ENCODE measurements at regions not wholly inside any gene's neighbourhood (a gene's known extent, or its start where the extent isn't known, plus 50 kb on each side); places are given as distances from the start of the nearest gene placed in this dataset.

GRCh38 chr3:74506246-74506645, 108.2 kb downstream of the CNTN3 start:
- no peak overlapping the region for H3K4me3 ChIP-seq (ENCODE audit: low read length)
- TF ChIP-seq TAF1 (IDR thresholded peaks at IDR 0.05; ENCODE audit: low read depth) = no peak
- TF ChIP-seq EP300 (conservative IDR thresholded peaks at IDR 0.05; ENCODE audit: poor library complexity, severe bottlenecking) = no peak
- TF ChIP-seq CTCF (IDR thresholded peaks at IDR 0.05; ENCODE audit: poor library complexity, severe bottlenecking) = no peak
- no peak for TF ChIP-seq SMC3 (conservative IDR thresholded peaks at IDR 0.05; ENCODE audit: poor library complexity)
- TF ChIP-seq REST (IDR thresholded peaks at IDR 0.05; ENCODE audit: borderline replicate concordance) = no peak
- no peak for TF ChIP-seq MXI1 (conservative IDR thresholded peaks at IDR 0.05; ENCODE audit: poor library complexity, severe bottlenecking)
- TF ChIP-seq EZH2 (IDR thresholded peaks at IDR 0.05; ENCODE audit: borderline replicate concordance, insufficient read depth, low read length, poor library complexity, severe bottlenecking) = no peak
- no peak for TF ChIP-seq POLR2AphosphoS5 (IDR thresholded peaks at IDR 0.05)
- no peak for TF ChIP-seq RAD21 (conservative IDR thresholded peaks at IDR 0.05)
- H3K36me3 ChIP-seq (ENCODE audit: insufficient read depth, low read length) = no peaks in the 10 kb centered on the region
- H3K4me2 ChIP-seq (ENCODE audit: low read length) = no peak overlapping the region
- no peaks in the 10 kb centered on the region for H3F3A ChIP-seq (ENCODE audit: insufficient read depth, low read length, poor library complexity, severe bottlenecking)
- no peaks in the 10 kb centered on the region for H3K27me3 ChIP-seq (ENCODE audit: insufficient read depth, low read depth, low read length)
- no peak overlapping the region for H3K27ac ChIP-seq (ENCODE audit: low read length)
- H3K9me2 ChIP-seq (ENCODE audit: insufficient read depth, low read length) = no peaks in the 10 kb centered on the region
- H2AFZ ChIP-seq (ENCODE audit: low read depth, low read length) = no peak overlapping the region
- H3K9me3 ChIP-seq (ENCODE audit: low read length) = no peaks in the 10 kb centered on the region
- no peaks in the 10 kb centered on the region for H3K79me2 ChIP-seq (replicated peaks; ENCODE audit: insufficient read depth, low read length)
- H3K9ac ChIP-seq (ENCODE audit: low read length) = no peak overlapping the region
- H4K20me1 ChIP-seq (ENCODE audit: insufficient read depth) = no peaks in the 10 kb centered on the region

- Histone ChIP-seq H3K79me2 (replicated peaks; ENCODE audit: insufficient read depth, low read length) (no peaks in the 10 kb centered on the region), H3K27me3 (ENCODE audit: insufficient read depth, low read depth, low read length) (no peaks in the 10 kb centered on the region), H3K27ac (ENCODE audit: low read length) (no peak overlapping the region), H4K20me1 (ENCODE audit: insufficient read depth) (no peaks in the 10 kb centered on the region), H3K9ac (ENCODE audit: low read length) (no peak overlapping the region), H3K36me3 (ENCODE audit: insufficient read depth, low read length) (no peaks in the 10 kb centered on the region), H3F3A (ENCODE audit: insufficient read depth, low read length, poor library complexity, severe bottlenecking) (no peaks in the 10 kb centered on the region), H3K4me2 (ENCODE audit: low read length) (no peak overlapping the region), H3K4me3 (ENCODE audit: low read length) (no peak overlapping the region), H2AFZ (ENCODE audit: low read depth, low read length) (no peak overlapping the region), H3K9me2 (ENCODE audit: insufficient read depth, low read length) (no peaks in the 10 kb centered on the region), H3K9me3 (ENCODE audit: low read length) (no peaks in the 10 kb centered on the region)
- TF ChIP-seq POLR2AphosphoS5 (IDR thresholded peaks at IDR 0.05) = no peak
- no peak for TF ChIP-seq RAD21 (conservative IDR thresholded peaks at IDR 0.05)
- TF ChIP-seq MXI1 (conservative IDR thresholded peaks at IDR 0.05; ENCODE audit: poor library complexity, severe bottlenecking) = no peak
- no peak for TF ChIP-seq TAF1 (IDR thresholded peaks at IDR 0.05; ENCODE audit: low read depth)
- TF ChIP-seq REST (IDR thresholded peaks at IDR 0.05; ENCODE audit: borderline replicate concordance) = no peak
- TF ChIP-seq EZH2 (IDR thresholded peaks at IDR 0.05; ENCODE audit: borderline replicate concordance, insufficient read depth, low read length, poor library complexity, severe bottlenecking) = no peak
- no peak for TF ChIP-seq SMC3 (conservative IDR thresholded peaks at IDR 0.05; ENCODE audit: poor library complexity)
- TF ChIP-seq CTCF (IDR thresholded peaks at IDR 0.05; ENCODE audit: poor library complexity, severe bottlenecking) = no peak
- no peak for TF ChIP-seq EP300 (conservative IDR thresholded peaks at IDR 0.05; ENCODE audit: poor library complexity, severe bottlenecking)
Measured at GRCh38 chr3:74501007-74501406, 113.5 kb downstream of the CNTN3 start.
